BE2C (cell line): ENCODE measurements at regions not wholly inside any gene's neighbourhood (a gene's known extent, or its start where the extent isn't known, plus 50 kb on each side); places are given as distances from the start of the nearest gene placed in this dataset.

ENCODE experiments used
- DNase-seq: peaks from one replicate; pipeline ENCODE4 v3.0.0-alpha.2; 2020
- H3K27me3 ChIP-seq: fragments of 250-450 bp; sonication (Bioruptor Pico); 2 replicates; pipeline ENCODE4 v1.5.1; 2020; ENCODE audit warnings: mild to moderate bottlenecking
- H3K36me3 ChIP-seq: fragments of 250-450 bp; sonication (Bioruptor Pico); 2 replicates; pipeline ENCODE4 v1.5.1; 2020; ENCODE audit warnings: mild to moderate bottlenecking
- H3K4me1 ChIP-seq: fragments of 250-450 bp; sonication (Bioruptor Pico); 2 replicates; pipeline ENCODE4 v1.5.1; 2020
- H3K4me3 ChIP-seq: 2 replicates; pipeline ENCODE4 v1.5.1; 2011; ENCODE audit warnings: low read depth, low read length
- H3K9me3 ChIP-seq: fragments of 250-450 bp; sonication (Bioruptor Pico); 2 replicates; pipeline ENCODE4 v1.5.1; 2020
- TF ChIP-seq, protein P1 (sequence below): IDR thresholded peaks from 2 replicates; pipeline ENCODE4 v1.5.1; 2012; ENCODE audit warnings: mild to moderate bottlenecking, low read depth, low read length

DNA sequence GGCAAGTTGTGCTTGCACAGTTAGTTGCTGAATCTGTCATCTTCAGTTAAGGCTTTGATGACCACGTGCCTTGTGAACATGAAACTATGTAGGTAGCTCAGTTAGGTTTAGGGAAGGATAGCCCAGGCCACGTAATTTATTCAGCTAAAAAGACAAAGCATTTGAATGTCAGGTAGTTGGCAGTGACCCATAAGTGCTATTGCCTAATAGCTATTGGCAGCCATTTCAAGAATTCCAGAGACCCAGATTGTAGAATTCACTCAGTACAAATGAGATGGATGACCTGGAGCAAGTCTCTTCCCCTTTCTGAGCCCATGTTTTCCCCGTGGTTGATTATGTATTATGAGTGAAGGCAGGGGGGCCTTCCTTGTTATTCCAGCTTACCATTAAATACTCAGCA lies 265.3 kb upstream of the ANO5 start:
- Histone ChIP-seq H3K9me3 (no peaks in the 10 kb centered on the region), H3K4me3 (no peak overlapping the region), H3K4me1 (no peaks in the 10 kb centered on the region), H3K27me3 (no peaks in the 10 kb centered on the region), H3K36me3 (no peaks in the 10 kb centered on the region)
- DNase-seq: no peak
- TF ChIP-seq, protein P1, sequence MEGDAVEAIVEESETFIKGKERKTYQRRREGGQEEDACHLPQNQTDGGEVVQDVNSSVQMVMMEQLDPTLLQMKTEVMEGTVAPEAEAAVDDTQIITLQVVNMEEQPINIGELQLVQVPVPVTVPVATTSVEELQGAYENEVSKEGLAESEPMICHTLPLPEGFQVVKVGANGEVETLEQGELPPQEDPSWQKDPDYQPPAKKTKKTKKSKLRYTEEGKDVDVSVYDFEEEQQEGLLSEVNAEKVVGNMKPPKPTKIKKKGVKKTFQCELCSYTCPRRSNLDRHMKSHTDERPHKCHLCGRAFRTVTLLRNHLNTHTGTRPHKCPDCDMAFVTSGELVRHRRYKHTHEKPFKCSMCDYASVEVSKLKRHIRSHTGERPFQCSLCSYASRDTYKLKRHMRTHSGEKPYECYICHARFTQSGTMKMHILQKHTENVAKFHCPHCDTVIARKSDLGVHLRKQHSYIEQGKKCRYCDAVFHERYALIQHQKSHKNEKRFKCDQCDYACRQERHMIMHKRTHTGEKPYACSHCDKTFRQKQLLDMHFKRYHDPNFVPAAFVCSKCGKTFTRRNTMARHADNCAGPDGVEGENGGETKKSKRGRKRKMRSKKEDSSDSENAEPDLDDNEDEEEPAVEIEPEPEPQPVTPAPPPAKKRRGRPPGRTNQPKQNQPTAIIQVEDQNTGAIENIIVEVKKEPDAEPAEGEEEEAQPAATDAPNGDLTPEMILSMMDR: no peak

DNA sequence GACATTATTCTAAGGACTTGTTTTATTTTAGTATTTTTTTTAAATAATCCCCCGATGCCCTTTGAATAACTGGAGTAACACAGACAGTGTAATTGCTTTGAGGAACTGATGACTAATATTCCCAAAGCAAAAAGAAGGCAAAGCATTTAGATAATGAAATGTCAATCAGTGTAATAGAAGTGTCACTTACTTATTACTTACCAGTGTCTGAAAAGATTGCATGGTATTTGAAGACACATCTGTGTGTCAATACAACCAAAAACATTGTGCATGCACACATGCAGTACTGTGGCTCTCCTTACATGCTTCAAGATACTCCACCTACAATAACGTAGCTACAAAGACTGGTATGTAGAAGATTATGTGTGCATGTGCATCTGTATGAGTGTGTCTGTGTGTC lies 264.0 kb upstream of the ANO5 start:
- Histone ChIP-seq H3K36me3 (no peaks in the 10 kb centered on the region), H3K27me3 (no peaks in the 10 kb centered on the region), H3K4me1 (no peaks in the 10 kb centered on the region), H3K9me3 (no peaks in the 10 kb centered on the region), H3K4me3 (no peak overlapping the region)
- TF ChIP-seq, protein P1: no peak
- DNase-seq: no peak

DNA sequence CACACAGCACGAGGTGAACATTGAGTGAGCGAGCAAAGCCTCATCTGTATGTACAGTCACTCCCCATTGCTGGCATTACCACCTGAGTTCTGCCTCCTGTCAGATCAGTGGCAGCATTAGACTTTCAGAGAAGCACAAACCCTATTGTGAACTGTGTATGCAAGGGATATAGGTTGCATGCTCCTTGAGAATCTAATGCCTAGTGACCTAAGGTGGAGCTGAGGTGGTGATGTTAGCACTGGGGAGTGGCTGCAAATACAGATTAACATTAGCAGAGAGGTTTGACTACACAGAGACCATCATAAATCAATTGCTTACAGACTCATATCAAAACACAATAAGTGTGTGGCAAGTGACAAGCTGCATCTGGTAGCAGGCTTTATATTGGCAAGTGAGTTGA lies 262.5 kb upstream of the ANO5 start:
- TF ChIP-seq, protein P1: no peak
- no peaks in the 10 kb centered on the region for H3K9me3 ChIP-seq
- no peaks in the 10 kb centered on the region for H3K4me1 ChIP-seq
- no peak for DNase-seq
- no peaks in the 10 kb centered on the region for H3K27me3 ChIP-seq
- no peak overlapping the region for H3K4me3 ChIP-seq
- no peaks in the 10 kb centered on the region for H3K36me3 ChIP-seq

DNA sequence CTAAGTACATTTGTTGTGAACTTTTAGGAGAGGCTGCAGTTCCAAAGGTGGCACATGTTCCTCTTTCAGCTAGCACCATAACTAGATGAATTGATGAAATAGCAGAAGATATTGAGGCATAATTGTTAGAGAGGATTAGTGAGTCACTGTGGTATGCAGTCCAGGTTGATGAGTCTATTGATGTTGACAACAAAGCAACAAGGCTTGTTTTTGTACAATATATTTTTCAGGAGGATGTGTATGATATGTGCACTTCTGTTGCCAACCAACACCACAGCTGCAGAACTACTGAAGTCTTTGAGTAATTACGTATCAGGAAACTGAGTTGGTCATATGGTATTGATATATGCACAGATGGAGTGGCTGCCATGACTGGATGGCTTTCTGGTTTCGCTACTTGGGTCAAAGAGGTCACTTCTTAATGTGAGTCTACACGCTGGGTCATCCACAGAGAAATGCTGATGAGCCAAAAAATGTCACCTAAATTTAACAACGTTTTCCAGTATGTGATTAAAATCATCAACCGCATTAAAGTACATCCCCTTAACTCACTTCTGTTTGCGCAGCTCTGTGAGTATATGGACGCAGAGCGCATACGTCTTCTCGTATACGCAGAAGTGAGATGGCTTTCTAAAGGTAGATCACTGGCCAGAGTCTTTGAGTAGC lies 261.3 kb upstream of the ANO5 start:
- no peaks in the 10 kb centered on the region for H3K4me1 ChIP-seq
- H3K36me3 ChIP-seq: no peaks in the 10 kb centered on the region
- no peaks in the 10 kb centered on the region for H3K27me3 ChIP-seq
- no peaks in the 10 kb centered on the region for H3K9me3 ChIP-seq
- H3K4me3 ChIP-seq: no peak overlapping the region
- TF ChIP-seq, protein P1: no peak
- DNase-seq: no peak

DNA sequence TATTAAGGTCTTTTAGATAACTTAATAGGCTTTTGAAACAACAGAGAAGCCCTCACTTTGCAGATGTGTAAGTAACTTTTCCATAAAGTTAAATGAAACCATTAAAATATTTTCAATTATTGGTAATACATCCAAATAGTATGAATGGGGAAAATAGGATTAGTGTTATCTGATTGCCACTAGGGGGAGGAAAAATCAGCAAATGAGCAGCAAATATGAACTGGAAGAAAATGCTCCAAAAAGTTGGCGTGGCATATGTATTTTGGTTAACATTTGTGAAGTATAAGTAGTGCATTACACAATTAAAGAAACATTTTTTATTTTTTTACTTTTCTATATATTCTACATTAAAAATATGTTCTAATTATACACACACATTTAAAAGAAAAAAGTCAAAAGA lies 259.8 kb upstream of the ANO5 start:
- TF ChIP-seq, protein P1: peak; percentile 59
- Histone ChIP-seq H3K9me3 (no peaks in the 10 kb centered on the region), H3K36me3 (no peaks in the 10 kb centered on the region), H3K27me3 (no peaks in the 10 kb centered on the region), H3K4me1 (no peaks in the 10 kb centered on the region), H3K4me3 (no peak overlapping the region)
- no peak for DNase-seq

DNA sequence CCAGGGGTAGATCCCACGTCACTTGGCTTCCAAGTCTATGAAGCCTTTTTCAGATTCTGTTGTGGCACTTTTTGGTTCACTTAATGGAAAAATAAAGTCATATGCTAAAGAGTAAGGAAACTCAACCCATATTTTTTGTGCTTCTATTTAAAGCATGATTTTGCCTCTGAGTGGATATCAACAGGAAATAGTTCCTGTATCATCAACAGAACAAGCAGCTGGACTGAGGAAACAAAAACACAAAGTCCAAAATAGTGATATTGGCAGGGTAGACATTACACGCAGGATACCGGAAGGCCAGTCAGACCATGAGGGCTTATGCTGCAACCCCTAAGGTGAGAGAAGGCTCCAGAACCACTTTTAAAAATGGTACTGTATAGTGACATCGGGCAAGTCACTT lies 248.3 kb upstream of the ANO5 start:
- TF ChIP-seq, protein P1: no peak
- DNase-seq: no peak
- Histone ChIP-seq H3K9me3 (no peaks in the 10 kb centered on the region), H3K36me3 (no peaks in the 10 kb centered on the region), H3K4me3 (no peak overlapping the region), H3K4me1 (no peaks in the 10 kb centered on the region), H3K27me3 (no peaks in the 10 kb centered on the region)
